GM19023 (cell line): ENCODE measurements at regions not wholly inside any gene's neighbourhood (a gene's known extent, or its start where the extent isn't known, plus 50 kb on each side); places are given as distances from the start of the nearest gene placed in this dataset.
A peak's percentile ranks its signal among the peaks of the same experiment; 100 is the strongest.

Experiments
- ATAC-seq: cut with Tn5 transposase; IDR thresholded peaks from one replicate; pipeline ENCODE4 v1.9.1; 2021; ENCODE audit warnings: mild to moderate bottlenecking, moderate library complexity; ENCODE audit not compliant: unreplicated experiment

- ATAC-seq: no peak
Measured at GRCh38 chr7:25893436-25893835, 258.6 kb upstream of the NFE2L3 start.

GRCh38 chr7:25894002-25894901, 257.7 kb upstream of the NFE2L3 start:
- peak; percentile 73 for ATAC-seq

GRCh38 chr7:25894902-25895791, 256.9 kb upstream of the NFE2L3 start:
- no peak for ATAC-seq

- ATAC-seq: no peak
Measured at GRCh38 chr7:25895792-25896171, 256.2 kb upstream of the NFE2L3 start.

- ATAC-seq: no peak
Measured at GRCh38 chr7:25897261-25897782, 254.7 kb upstream of the NFE2L3 start.

GRCh38 chr7:25900245-25900644, 251.8 kb upstream of the NFE2L3 start:
- ATAC-seq: no peak

GRCh38 chr7:25900877-25901276, 251.1 kb upstream of the NFE2L3 start:
- ATAC-seq: no peak

GRCh38 chr7:25901658-25902057, 250.3 kb upstream of the NFE2L3 start:
- no peak for ATAC-seq

- ATAC-seq: no peak
Measured at GRCh38 chr7:25906003-25906402, 246.0 kb upstream of the NFE2L3 start.

GRCh38 chr7:25906760-25907159, 245.2 kb upstream of the NFE2L3 start:
- no peak for ATAC-seq

- no peak for ATAC-seq
Measured at GRCh38 chr7:25907214-25907613, 244.8 kb upstream of the NFE2L3 start.

- no peak for ATAC-seq
Measured at GRCh38 chr7:25907731-25908130, 244.3 kb upstream of the NFE2L3 start.

GRCh38 chr7:25908154-25908949, 243.6 kb upstream of the NFE2L3 start:
- ATAC-seq: no peak

GRCh38 chr7:25911738-25912607, 240.0 kb upstream of the NFE2L3 start:
- ATAC-seq: no peak

GRCh38 chr7:25913598-25914224, 238.3 kb upstream of the NFE2L3 start:
- ATAC-seq: no peak

- ATAC-seq: no peak
Measured at GRCh38 chr7:25918731-25919130, 233.3 kb upstream of the NFE2L3 start.

- no peak for ATAC-seq
Measured at GRCh38 chr7:25922296-25922695, 229.7 kb upstream of the NFE2L3 start.

GRCh38 chr7:25923741-25924460, 228.1 kb upstream of the NFE2L3 start:
- no peak for ATAC-seq

GRCh38 chr7:25926009-25926408, 226.0 kb upstream of the NFE2L3 start:
- ATAC-seq: no peak
